HG02885 (cell line): ENCODE measurements at regions not wholly inside any gene's neighbourhood (a gene's known extent, or its start where the extent isn't known, plus 50 kb on each side); places are given as distances from the start of the nearest gene placed in this dataset.
A peak's percentile ranks its signal among the peaks of the same experiment; 100 is the strongest.
"Not testable (repeated sequence)": the region's sequence is repeated elsewhere in the genome, so short reads cannot be mapped to it uniquely, and the experiment has no call there.

Experiments used
- ATAC-seq: cut with Tn5 transposase; IDR thresholded peaks from one replicate; pipeline ENCODE4 v1.9.1; 2021; ENCODE audit warnings: mild to moderate bottlenecking; ENCODE audit not compliant: unreplicated experiment, poor library complexity

DNA sequence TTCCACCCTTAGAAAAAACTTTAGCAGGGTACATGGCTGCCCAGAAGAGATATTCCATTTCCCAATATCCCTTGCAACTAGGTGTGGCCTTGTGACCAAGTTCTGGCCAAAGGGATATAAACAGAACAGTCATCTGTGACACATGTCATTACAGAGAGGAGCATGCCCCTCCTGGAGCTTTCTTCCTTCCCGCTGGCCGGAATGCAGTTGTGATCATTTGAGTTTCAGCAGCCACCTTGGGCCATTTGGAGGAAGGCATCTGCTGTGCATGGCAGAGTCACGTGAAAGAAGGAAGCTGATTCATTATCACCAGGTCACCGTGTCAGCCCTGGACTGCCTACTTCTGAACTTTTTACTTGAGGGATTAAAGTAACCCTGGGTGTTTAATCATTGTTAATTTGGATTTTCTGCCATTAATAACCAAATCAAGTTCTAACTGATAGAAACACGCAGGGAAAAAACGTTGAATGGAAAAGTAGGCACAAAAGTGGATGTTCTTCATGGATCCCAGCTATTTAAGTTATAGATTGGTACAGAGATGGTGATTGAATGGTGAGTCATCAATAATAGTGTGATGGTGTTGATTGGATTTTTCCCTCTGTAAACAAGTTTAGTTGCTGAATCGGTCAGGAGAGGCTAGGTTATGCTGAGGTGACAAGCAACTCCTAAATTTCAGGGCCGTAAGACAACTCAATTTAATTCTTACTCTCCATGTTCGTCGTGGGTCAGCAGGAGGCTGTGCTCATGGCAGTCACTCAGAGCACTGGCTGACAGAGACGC, 80.7 kb upstream of the CCDC167 start:
- no peak for ATAC-seq

DNA sequence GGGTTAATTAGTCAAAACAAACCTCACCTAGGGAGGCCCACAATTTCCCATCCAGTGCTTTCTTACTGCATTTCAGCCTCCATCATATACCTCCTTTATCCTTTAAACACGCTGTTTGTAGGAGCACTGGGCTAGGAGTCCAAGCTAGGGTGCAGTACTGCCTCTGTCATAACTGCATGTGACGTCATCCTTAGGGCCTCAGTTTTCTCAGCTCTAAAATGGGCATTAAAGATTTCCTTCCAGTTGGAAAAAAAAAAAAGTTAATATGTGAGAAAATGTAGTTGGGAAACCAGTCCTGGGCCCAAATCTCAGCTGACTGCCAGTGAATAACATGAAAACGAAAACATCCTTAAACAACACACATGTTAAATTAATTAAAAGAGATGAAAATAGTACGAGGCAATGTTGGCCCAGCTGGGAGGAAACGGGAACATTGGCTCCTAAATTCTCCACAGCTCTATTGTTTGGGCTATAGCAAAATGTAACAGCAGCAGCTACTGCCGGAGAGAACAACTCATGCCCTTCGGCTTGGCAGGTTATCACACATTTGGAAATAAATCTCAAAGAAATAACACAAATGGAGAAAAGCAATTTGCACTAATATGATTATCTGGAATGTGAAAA, 79.9 kb upstream of the CCDC167 start:
- no peak for ATAC-seq

DNA sequence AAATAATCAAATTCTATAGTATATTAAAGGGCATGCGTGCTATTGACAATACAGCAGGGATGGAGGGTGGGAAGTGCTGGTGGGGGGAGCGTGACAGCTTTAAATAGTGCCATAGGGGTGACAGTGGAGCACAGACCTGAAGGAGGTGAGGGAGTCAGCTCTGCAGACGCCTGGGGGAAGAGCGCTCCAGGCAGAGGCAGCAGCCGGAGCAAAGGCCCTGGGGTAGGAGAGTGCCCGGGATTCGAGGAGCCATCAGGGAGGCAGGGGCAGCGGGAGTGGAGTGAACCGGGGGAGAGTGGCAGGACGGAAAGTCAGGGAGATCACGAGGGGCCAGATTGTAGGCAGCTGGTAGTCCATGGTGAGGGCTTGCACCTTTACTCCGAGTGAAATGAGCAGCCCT, 78.4 kb upstream of the CCDC167 start:
- no peak for ATAC-seq

- no peak for ATAC-seq
Measured at GRCh38 chr6:37576336-37576737, 76.6 kb upstream of the CCDC167 start.

DNA sequence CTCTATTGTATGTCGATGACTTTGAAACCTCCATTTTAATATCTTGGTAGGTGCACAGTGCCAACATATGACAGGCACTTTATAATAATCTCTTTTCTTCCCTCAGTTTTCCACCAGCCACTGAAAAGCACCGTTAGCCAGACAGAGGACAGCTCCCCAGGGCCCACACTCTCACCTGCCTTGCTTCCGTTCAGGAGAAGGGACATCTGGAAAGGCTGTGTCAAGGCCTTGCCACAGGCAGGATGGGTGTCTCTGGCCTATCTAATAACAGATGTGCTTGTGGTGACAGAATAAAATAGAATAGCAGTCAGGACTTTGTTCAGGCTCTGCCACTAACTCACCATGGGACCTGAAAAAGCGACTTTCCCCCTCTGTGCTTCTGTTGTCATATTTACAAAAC, 75.5 kb upstream of the CCDC167 start:
- ATAC-seq, result no peak

GRCh38 chr6:37572334-37572733, 72.6 kb upstream of the CCDC167 start:
- ATAC-seq, result no peak

DNA sequence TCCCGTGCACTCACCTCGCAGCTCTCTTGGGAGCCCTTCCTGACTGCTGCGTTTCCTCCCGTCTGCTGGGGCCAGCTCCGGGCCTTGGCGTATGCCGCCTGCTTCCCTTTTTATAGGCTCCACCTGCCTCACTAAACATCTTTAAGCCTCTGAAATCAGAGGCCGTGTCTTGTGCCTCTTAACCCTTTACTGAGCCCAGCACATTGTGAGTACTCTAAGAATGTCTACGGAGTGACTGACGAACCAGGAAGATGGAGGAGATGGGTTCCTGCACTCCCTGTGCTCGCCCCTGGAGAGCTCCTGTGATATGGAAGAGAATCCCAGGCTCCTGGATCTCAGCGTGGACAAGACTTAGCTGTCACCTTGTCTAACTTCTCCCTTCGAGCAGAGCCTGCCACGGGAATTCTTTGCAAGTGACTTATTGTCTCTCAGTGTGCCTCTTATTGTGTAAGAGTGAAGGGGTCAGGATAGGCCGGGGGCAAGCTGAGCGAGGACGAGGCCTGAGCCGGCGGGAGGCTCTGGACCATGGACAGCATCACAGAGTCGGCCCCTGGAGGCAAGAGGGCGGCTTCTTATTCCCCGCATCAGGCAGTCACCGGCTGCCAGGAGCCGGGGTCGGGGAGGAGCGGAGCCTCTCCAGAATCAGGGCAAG, 70.9 kb upstream of the CCDC167 start:
- no peak for ATAC-seq

DNA sequence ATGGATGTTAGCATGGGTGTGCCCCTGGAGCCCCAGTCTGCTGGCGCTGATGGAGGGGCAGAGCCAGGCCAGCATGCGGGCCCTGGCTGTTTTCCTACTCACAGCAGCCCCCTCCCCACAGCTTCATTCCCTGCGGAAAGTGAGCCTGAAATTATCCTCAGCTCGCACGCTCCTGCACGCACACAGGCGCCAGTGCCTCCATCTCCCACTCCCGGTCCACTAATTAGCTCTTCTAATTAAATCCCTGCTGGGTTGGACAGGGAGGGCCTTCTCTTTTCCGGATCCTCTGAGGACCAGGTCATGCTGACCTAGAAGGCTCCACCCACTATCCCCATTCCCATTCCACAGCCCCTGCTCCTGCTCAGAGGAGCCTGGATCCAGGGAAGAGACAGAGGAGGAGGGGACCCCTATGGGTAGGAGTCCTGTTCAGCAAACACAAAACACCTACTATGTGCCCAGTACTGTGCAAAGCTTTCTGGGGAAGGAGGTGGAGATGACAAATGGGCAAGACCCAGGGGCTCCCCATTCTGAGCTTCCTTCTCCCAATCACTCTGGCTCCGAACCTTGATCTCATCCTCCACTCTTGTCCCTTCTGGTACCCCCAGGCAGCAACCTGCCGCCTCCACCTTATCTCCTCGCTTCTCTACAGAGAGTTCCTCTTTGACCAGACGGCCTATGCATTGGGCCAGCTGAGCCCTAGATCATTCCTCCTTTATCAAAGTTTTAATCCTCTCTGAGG, 70.2 kb upstream of the CCDC167 start:
- no peak for ATAC-seq

GRCh38 chr6:37569317-37569716, 69.6 kb upstream of the CCDC167 start:
- ATAC-seq, result no peak

- no peak for ATAC-seq
Measured at GRCh38 chr6:37566950-37567349, 67.3 kb upstream of the CCDC167 start.

- peak; percentile 47 for ATAC-seq
Measured at GRCh38 chr6:37566111-37566949, 66.6 kb upstream of the CCDC167 start.

- no peak for ATAC-seq
Measured at GRCh38 chr6:37565267-37566110, 65.8 kb upstream of the CCDC167 start.

DNA sequence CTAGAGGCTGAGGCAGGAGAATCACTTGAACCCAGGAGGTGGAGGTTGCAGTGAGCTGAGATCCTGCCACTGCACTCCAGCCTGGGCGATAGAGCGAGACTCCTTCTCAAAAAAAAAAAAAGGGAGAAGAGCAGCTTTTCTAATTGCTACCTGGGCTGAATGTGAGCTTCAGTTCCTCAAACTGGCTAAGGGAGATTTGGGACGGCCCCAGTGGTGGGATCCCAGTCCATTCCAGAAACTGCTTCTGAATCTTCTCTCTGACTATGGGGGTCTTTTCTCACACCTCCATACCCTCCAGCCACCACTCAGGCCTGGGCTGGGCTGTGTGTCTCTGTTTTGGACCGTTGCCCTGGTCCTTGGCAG, 63.2 kb upstream of the CCDC167 start:
- ATAC-seq, result not testable (repeated sequence)

DNA sequence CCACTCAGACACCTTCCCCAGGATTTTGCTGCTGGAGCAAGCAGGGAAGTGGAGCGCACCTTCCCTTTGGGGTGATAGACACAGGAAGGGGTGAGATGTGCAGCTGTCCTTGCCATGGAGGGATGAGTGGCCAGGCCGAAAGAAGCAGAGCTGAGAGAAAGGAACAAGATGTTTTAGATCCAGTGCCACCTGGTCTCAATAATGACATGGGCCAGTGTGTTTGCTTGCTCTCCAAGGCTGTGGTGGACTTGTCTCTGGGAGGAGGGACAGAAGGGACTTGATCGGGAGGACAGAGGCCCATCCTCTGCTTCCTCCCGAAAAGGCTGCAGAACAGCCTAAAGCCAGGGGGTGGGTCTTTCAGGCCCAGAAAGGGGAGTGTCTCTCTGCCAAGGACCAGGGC, 61.7 kb upstream of the CCDC167 start:
- ATAC-seq, result no peak

DNA sequence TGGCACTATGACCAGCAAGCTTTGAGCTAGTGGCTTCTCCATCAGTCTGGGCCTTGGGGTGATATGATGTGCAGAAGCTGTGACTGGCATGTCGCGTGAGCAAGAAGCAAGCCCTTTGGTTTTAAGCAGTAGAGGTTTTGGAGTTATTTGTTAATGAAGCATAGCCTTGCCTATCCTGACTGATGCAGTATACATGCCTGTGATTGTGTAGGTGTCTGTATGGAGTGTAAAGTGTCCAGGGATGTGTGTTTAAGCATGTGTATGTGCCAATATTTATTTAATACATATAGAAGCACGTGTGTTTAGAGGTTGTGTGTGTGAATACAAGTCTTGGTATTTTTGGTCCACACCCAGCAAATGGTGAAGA, 61.0 kb upstream of the CCDC167 start:
- ATAC-seq, result no peak

DNA sequence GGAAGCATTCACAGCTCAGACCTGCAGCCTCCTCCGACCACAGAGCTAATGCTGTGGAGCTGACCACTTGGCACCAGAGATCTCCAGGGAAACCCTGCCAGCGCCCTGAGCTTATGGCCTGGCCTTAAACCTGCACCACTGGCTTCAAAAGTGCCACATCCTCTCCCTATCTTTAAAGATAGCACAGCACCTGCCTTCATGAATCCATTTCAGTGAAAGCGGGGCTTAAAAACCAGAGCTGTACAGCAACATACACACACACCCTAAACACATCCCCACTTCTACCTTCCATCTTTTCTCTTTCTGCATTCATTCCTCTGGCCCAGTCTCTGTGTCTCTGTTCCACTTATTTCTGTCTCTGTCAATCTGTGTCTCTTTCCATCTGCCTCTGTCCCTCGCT, 59.8 kb upstream of the CCDC167 start:
- no peak for ATAC-seq

- no peak for ATAC-seq
Measured at GRCh38 chr6:37559050-37559449, 59.4 kb upstream of the CCDC167 start.

DNA sequence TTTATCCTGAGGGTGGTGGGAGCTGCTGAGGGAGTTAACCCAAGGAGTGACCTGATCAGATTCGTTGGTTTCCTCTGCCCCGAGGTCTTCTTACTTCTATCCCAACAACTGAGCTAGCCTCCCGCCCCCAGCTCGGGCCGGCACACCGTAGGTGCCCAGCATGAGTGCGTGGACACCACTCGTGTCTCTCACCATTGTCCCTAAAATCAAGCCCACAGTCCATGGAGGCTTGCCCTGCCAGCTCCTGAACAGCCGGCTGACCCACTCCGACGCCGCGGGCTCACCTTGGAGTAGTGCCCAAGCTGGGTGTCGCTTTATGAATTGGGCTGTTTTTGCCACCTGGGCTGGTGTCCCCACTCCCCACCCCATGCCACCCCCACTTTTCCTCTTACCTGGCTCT, 59.0 kb upstream of the CCDC167 start:
- ATAC-seq, result no peak

GRCh38 chr6:37558168-37558567, 58.5 kb upstream of the CCDC167 start:
- ATAC-seq, result no peak
